HG03095 (cell line): ENCODE measurements at regions not wholly inside any gene's neighbourhood (a gene's known extent, or its start where the extent isn't known, plus 50 kb on each side); places are given as distances from the start of the nearest gene placed in this dataset.

Experiments used
- ATAC-seq: cut with Tn5 transposase; IDR thresholded peaks from one replicate; pipeline ENCODE4 v1.9.1; 2021; ENCODE audit warnings: moderate library complexity; ENCODE audit not compliant: unreplicated experiment

GRCh38 chr5:60014331-60014730, 120.8 kb upstream of the PDE4D start:
- no peak for ATAC-seq

- no peak for ATAC-seq
These were observed 117.3 kb upstream of the PDE4D start for GRCh38 chr5:60010853-60011252.

GRCh38 chr5:60010328-60010727, 116.8 kb upstream of the PDE4D start:
- ATAC-seq: no peak

GRCh38 chr5:60007729-60008128, 114.2 kb upstream of the PDE4D start:
- no peak for ATAC-seq

GRCh38 chr5:59999056-59999455, 105.5 kb upstream of the PDE4D start:
- ATAC-seq: no peak

GRCh38 chr5:59992206-59992605, 98.7 kb upstream of the PDE4D start:
- ATAC-seq: no peak

- no peak for ATAC-seq
These were observed 94.9 kb upstream of the PDE4D start for GRCh38 chr5:59988396-59988795.

GRCh38 chr5:59976342-59976741, 82.8 kb upstream of the PDE4D start:
- no peak for ATAC-seq

- no peak for ATAC-seq
These were observed 78.5 kb upstream of the PDE4D start for GRCh38 chr5:59972043-59972442.

GRCh38 chr5:59959330-59959729, 65.8 kb upstream of the PDE4D start:
- ATAC-seq: no peak

GRCh38 chr5:59956130-59956783, 62.7 kb upstream of the PDE4D start:
- ATAC-seq: no peak

- ATAC-seq: no peak
These were observed 61.7 kb upstream of the PDE4D start for GRCh38 chr5:59955241-59955640.

- no peak for ATAC-seq
These were observed 50.1 kb upstream of the PDE4D start for GRCh38 chr5:59943452-59944113.
